ENCODE measurements at regions not wholly inside any gene's neighbourhood (a gene's known extent, or its start where the extent isn't known, plus 50 kb on each side); places are given as distances from the start of the nearest gene placed in this dataset.

- WGBS (ENCODE audit: insufficient coverage) = no CpG with 5 or more reads among the region's 3 CpGs
- no peaks in the 10 kb centered on the region for H3K27me3 ChIP-seq (replicated peaks in 2 of 5; ENCODE audit: control insufficient read depth in 4 of 5, insufficient read depth in 5 of 5, low read length in 4 of 5)
- ChIA-PET CTCF (interaction anchor here (1.1 kb wide), 1 partner anchor 9 kb away, joined by 4 read pairs; no protein-coding TSS in a partner anchor), POLR2A (no interaction called here)
- no peak overlapping the region for H3K27ac ChIP-seq (ENCODE audit: insufficient read depth in 1 of 2, low read depth in 1 of 2, low read length in 2 of 2, poor library complexity in 1 of 2, severe bottlenecking in 2 of 2)
- no peaks in the 10 kb centered on the region for H3K36me3 ChIP-seq (ENCODE audit: control insufficient read depth in 4 of 4, insufficient read depth in 4 of 4, low read length in 3 of 4)
- peaks cover 0 to 2% (median 0%) of the 10 kb centered on the region in 5 experiments for H3K9me3 ChIP-seq (ENCODE audit: control extremely low read depth in 1 of 5, control insufficient read depth in 4 of 5, insufficient read depth in 2 of 5, low read depth in 1 of 5, low read length in 4 of 5)
- H3K4me1 ChIP-seq (ENCODE audit: control extremely low read depth in 1 of 4, control insufficient read depth in 4 of 4, insufficient read depth in 4 of 4, low read length in 3 of 4) = peaks cover 0 to 2% (median 0%) of the 10 kb centered on the region in 4 experiments
- DNase-seq = peak in 1 of 3 donors; percentile 16
- no peak overlapping the region for H3K4me3 ChIP-seq (ENCODE audit: control insufficient read depth in 1 of 7, extremely low read depth in 1 of 7, insufficient read depth in 4 of 7, low read depth in 2 of 7, low read length in 6 of 7)
These were observed 241.3 kb upstream of the GRIP1 start for GRCh38 chr12:66920205-66920604.

- ChIA-PET POLR2A (no interaction called here), CTCF (no interaction called here)
- Histone ChIP-seq H3K27ac (ENCODE audit: insufficient read depth in 1 of 2, low read depth in 1 of 2, low read length in 2 of 2, poor library complexity in 1 of 2, severe bottlenecking in 2 of 2) (no peak overlapping the region), H3K4me1 (ENCODE audit: control extremely low read depth in 1 of 4, control insufficient read depth in 4 of 4, insufficient read depth in 4 of 4, low read length in 3 of 4) (peaks cover 0 to 2% (median 0%) of the 10 kb centered on the region in 4 experiments), H3K9me3 (ENCODE audit: control extremely low read depth in 1 of 5, control insufficient read depth in 4 of 5, insufficient read depth in 2 of 5, low read depth in 1 of 5, low read length in 4 of 5) (peaks cover 0 to 2% (median 0%) of the 10 kb centered on the region in 5 experiments), H3K27me3 (replicated peaks in 2 of 5; ENCODE audit: control insufficient read depth in 4 of 5, insufficient read depth in 5 of 5, low read length in 4 of 5) (no peaks in the 10 kb centered on the region), H3K36me3 (ENCODE audit: control insufficient read depth in 4 of 4, insufficient read depth in 4 of 4, low read length in 3 of 4) (no peaks in the 10 kb centered on the region), H3K4me3 (ENCODE audit: control insufficient read depth in 1 of 7, extremely low read depth in 1 of 7, insufficient read depth in 4 of 7, low read depth in 2 of 7, low read length in 6 of 7) (no peak overlapping the region)
- DNase-seq = no peak
- WGBS (ENCODE audit: insufficient coverage) = 100% methylated on average over 1 of the region's 1 CpG
These were observed 242.3 kb upstream of the GRIP1 start for GRCh38 chr12:66921151-66921550.

GRCh38 chr12:66925083-66925482 is 246.2 kb upstream of the GRIP1 start:
- peak; percentile 18 to 75 (median 66) for DNase-seq
- WGBS (ENCODE audit: insufficient coverage) = 0% methylated on average over 1 of the region's 2 CpGs
- CTCF ChIA-PET = no interaction called here

GRCh38 chr12:66929121-66929520 is 250.2 kb upstream of the GRIP1 start:
- Histone ChIP-seq H3K36me3 (ENCODE audit: control insufficient read depth in 4 of 4, insufficient read depth in 4 of 4, low read length in 3 of 4) (no peaks in the 10 kb centered on the region), H3K4me3 (ENCODE audit: control insufficient read depth in 1 of 7, extremely low read depth in 1 of 7, insufficient read depth in 4 of 7, low read depth in 2 of 7, low read length in 6 of 7) (no peak overlapping the region), H3K27ac (ENCODE audit: insufficient read depth in 1 of 2, low read depth in 1 of 2, low read length in 2 of 2, poor library complexity in 1 of 2, severe bottlenecking in 2 of 2) (no peak overlapping the region), H3K9me3 (ENCODE audit: control extremely low read depth in 1 of 5, control insufficient read depth in 4 of 5, insufficient read depth in 2 of 5, low read depth in 1 of 5, low read length in 4 of 5) (no peaks in the 10 kb centered on the region), H3K4me1 (ENCODE audit: control extremely low read depth in 1 of 4, control insufficient read depth in 4 of 4, insufficient read depth in 4 of 4, low read length in 3 of 4) (peaks cover 0 to 2% (median 0%) of the 10 kb centered on the region in 4 experiments), H3K27me3 (replicated peaks in 2 of 5; ENCODE audit: control insufficient read depth in 4 of 5, insufficient read depth in 5 of 5, low read length in 4 of 5) (peaks cover 0 to 3% (median 0%) of the 10 kb centered on the region in 5 experiments)
- no peak for DNase-seq
- CTCF ChIA-PET = interaction anchor here (1.0 kb wide), 1 partner anchor 13 kb away, joined by 3 read pairs; no protein-coding TSS in a partner anchor
- POLR2A ChIA-PET = no interaction called here

More at GRCh38 chr12:66925083-66925482, 246.2 kb upstream of the GRIP1 start:
- Histone ChIP-seq H3K9me3 (ENCODE audit: control extremely low read depth in 1 of 5, control insufficient read depth in 4 of 5, insufficient read depth in 2 of 5, low read depth in 1 of 5, low read length in 4 of 5) (no peaks in the 10 kb centered on the region), H3K36me3 (ENCODE audit: control insufficient read depth in 4 of 4, insufficient read depth in 4 of 4, low read length in 3 of 4) (no peaks in the 10 kb centered on the region), H3K4me3 (ENCODE audit: control insufficient read depth in 1 of 7, extremely low read depth in 1 of 7, insufficient read depth in 4 of 7, low read depth in 2 of 7, low read length in 6 of 7) (peak overlapping the region in 1 of 7 experiments; percentile 1), H3K27me3 (replicated peaks in 2 of 5; ENCODE audit: control insufficient read depth in 4 of 5, insufficient read depth in 5 of 5, low read length in 4 of 5) (peaks cover 0 to 3% (median 0%) of the 10 kb centered on the region in 5 experiments), H3K4me1 (ENCODE audit: control extremely low read depth in 1 of 4, control insufficient read depth in 4 of 4, insufficient read depth in 4 of 4, low read length in 3 of 4) (peaks cover 0 to 2% (median 0%) of the 10 kb centered on the region in 4 experiments), H3K27ac (ENCODE audit: insufficient read depth in 1 of 2, low read depth in 1 of 2, low read length in 2 of 2, poor library complexity in 1 of 2, severe bottlenecking in 2 of 2) (no peak overlapping the region)
- POLR2A ChIA-PET = no interaction called here

GRCh38 chr12:66931091-66931490 is 252.2 kb upstream of the GRIP1 start:
- Histone ChIP-seq H3K27ac (ENCODE audit: insufficient read depth in 1 of 2, low read depth in 1 of 2, low read length in 2 of 2, poor library complexity in 1 of 2, severe bottlenecking in 2 of 2) (no peak overlapping the region), H3K27me3 (replicated peaks in 2 of 5; ENCODE audit: control insufficient read depth in 4 of 5, insufficient read depth in 5 of 5, low read length in 4 of 5) (peaks cover 0 to 3% (median 0%) of the 10 kb centered on the region in 5 experiments), H3K4me3 (ENCODE audit: control insufficient read depth in 1 of 7, extremely low read depth in 1 of 7, insufficient read depth in 4 of 7, low read depth in 2 of 7, low read length in 6 of 7) (no peak overlapping the region), H3K36me3 (ENCODE audit: control insufficient read depth in 4 of 4, insufficient read depth in 4 of 4, low read length in 3 of 4) (no peaks in the 10 kb centered on the region), H3K4me1 (ENCODE audit: control extremely low read depth in 1 of 4, control insufficient read depth in 4 of 4, insufficient read depth in 4 of 4, low read length in 3 of 4) (no peaks in the 10 kb centered on the region), H3K9me3 (ENCODE audit: control extremely low read depth in 1 of 5, control insufficient read depth in 4 of 5, insufficient read depth in 2 of 5, low read depth in 1 of 5, low read length in 4 of 5) (no peaks in the 10 kb centered on the region)
- DNase-seq = no peak
- ChIA-PET POLR2A (no interaction called here), CTCF (no interaction called here)
- 100% methylated on average over 2 of the region's 3 CpGs for WGBS (ENCODE audit: insufficient coverage)

- Histone ChIP-seq H3K4me3 (ENCODE audit: control insufficient read depth in 1 of 7, extremely low read depth in 1 of 7, insufficient read depth in 4 of 7, low read depth in 2 of 7, low read length in 6 of 7) (no peak overlapping the region), H3K27me3 (replicated peaks in 2 of 5; ENCODE audit: control insufficient read depth in 4 of 5, insufficient read depth in 5 of 5, low read length in 4 of 5) (peaks cover 0 to 3% (median 0%) of the 10 kb centered on the region in 5 experiments), H3K36me3 (ENCODE audit: control insufficient read depth in 4 of 4, insufficient read depth in 4 of 4, low read length in 3 of 4) (no peaks in the 10 kb centered on the region), H3K4me1 (ENCODE audit: control extremely low read depth in 1 of 4, control insufficient read depth in 4 of 4, insufficient read depth in 4 of 4, low read length in 3 of 4) (no peaks in the 10 kb centered on the region), H3K9me3 (ENCODE audit: control extremely low read depth in 1 of 5, control insufficient read depth in 4 of 5, insufficient read depth in 2 of 5, low read depth in 1 of 5, low read length in 4 of 5) (no peaks in the 10 kb centered on the region), H3K27ac (ENCODE audit: insufficient read depth in 1 of 2, low read depth in 1 of 2, low read length in 2 of 2, poor library complexity in 1 of 2, severe bottlenecking in 2 of 2) (no peak overlapping the region)
- 86% methylated on average over 1 of the region's 1 CpG for WGBS (ENCODE audit: insufficient coverage)
- no peak for DNase-seq
- ChIA-PET POLR2A (no interaction called here), CTCF (interaction anchor here (1.1 kb wide), 1 partner anchor 71 kb away, joined by 3 read pairs; no protein-coding TSS in a partner anchor)
These were observed 253.2 kb upstream of the GRIP1 start for GRCh38 chr12:66932126-66932525.

GRCh38 chr12:66934302-66935062 is 255.6 kb upstream of the GRIP1 start:
- no peak overlapping the region for H3K4me3 ChIP-seq (ENCODE audit: control insufficient read depth in 1 of 7, extremely low read depth in 1 of 7, insufficient read depth in 4 of 7, low read depth in 2 of 7, low read length in 6 of 7)
- no peak overlapping the region for H3K27ac ChIP-seq (ENCODE audit: insufficient read depth in 1 of 2, low read depth in 1 of 2, low read length in 2 of 2, poor library complexity in 1 of 2, severe bottlenecking in 2 of 2)
- ChIA-PET POLR2A (no interaction called here), CTCF (no interaction called here)
- no peak for DNase-seq
- H3K27me3 ChIP-seq (replicated peaks in 2 of 5; ENCODE audit: control insufficient read depth in 4 of 5, insufficient read depth in 5 of 5, low read length in 4 of 5) = no peaks in the 10 kb centered on the region
- H3K9me3 ChIP-seq (ENCODE audit: control extremely low read depth in 1 of 5, control insufficient read depth in 4 of 5, insufficient read depth in 2 of 5, low read depth in 1 of 5, low read length in 4 of 5) = no peaks in the 10 kb centered on the region
- no peaks in the 10 kb centered on the region for H3K4me1 ChIP-seq (ENCODE audit: control extremely low read depth in 1 of 4, control insufficient read depth in 4 of 4, insufficient read depth in 4 of 4, low read length in 3 of 4)
- no peaks in the 10 kb centered on the region for H3K36me3 ChIP-seq (ENCODE audit: control insufficient read depth in 4 of 4, insufficient read depth in 4 of 4, low read length in 3 of 4)
- 100% methylated on average over 4 of the region's 5 CpGs for WGBS (ENCODE audit: insufficient coverage)
